ENCODE measurements at regions not wholly inside any gene's neighbourhood (a gene's known extent, or its start where the extent isn't known, plus 50 kb on each side); places are given as distances from the start of the nearest gene placed in this dataset.
"Not testable (repeated sequence)": the region's sequence is repeated elsewhere in the genome, so short reads cannot be mapped to it uniquely, and the experiment has no call there.

DNA sequence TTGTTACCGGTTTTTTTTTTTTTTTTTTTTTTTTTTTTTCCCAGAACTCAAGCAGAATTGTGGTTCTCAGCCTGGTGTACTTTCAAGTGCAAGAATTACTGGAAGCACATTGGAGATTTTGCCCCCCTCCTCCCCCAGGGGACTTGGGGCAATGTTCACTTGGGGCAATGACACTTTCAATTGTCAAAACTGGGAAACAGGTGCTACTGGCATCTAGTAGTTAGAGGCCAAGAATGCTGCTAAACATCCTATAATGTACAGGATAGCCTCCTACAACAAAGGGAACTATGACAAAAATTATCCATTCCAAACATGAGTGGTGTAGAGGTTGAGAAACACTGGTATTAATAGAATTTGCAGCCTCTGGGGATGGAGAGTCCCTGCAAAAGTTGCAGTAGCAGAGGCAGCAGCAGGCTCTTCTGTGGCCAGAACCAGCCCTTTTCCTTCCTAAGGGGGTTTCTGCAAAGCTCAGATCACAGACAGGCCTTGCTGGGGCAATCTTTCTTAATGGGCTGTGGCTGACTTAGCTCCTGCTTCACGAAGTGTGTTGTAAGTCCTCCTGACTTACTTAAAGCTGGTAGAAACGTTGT is 144.3 kb upstream of the MRPS22 start:
- no peak for DNase-seq (ENCODE audit: low spot score)

DNA sequence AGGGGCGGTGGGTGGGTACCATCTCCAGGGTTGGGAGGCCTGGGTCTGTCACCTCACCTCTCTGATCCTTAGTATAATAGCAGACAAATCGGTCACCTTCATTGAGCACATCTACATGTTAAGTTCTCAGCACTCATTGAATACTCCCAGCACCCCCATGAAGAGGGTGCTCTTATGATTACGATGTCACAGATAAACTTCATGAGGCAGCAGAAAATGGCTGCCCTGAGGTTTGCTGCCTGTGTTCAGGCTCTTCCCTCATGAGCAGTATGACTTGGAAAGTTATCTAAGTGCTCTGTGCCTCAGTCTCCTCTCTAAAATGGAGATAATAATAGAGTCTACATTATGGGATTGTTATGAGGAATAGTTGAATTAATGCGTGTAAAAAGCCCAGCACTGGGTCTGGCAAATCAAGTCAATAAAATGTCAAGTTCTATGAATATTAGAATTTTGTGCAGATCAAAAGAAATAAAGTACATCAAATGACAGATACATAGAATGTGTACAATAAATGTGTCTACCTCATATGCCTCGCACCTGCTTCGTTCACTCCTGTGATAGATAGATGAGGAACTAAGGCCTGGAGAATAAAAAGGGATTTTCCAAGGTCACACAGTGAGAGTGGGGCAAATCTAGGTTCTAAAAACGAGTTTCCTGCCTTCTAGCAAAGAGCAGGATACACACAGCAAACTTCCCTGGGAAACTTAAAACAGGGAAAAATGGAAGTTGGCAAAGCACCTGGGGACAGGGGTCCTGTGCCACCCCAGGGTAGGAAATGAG is 142.2 kb upstream of the MRPS22 start:
- DNase-seq (ENCODE audit: low spot score) = no peak

GRCh38 chr3:139202226-139202958 is 141.4 kb upstream of the MRPS22 start:
- DNase-seq (ENCODE audit: low spot score) = peak; percentile 18

DNA sequence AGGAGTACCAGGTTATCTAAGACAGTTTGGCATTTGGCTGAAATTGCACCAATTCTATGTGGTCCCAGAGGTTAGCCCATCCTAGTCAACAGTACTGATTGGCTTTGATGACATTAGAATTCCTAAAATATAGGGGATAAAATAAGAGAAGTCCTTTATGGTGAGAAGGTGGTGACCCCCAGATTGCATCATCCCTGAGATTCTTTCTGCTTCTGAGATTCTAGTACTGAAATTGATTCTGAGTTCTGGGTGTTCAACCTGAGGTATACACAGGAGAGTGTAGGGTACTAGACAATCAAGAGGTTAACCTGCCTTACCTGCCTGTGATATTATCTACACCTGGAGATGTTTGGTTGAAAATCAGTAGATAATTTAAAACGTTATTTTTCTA is 140.9 kb upstream of the MRPS22 start:
- DNase-seq (ENCODE audit: low spot score) = no peak

DNA sequence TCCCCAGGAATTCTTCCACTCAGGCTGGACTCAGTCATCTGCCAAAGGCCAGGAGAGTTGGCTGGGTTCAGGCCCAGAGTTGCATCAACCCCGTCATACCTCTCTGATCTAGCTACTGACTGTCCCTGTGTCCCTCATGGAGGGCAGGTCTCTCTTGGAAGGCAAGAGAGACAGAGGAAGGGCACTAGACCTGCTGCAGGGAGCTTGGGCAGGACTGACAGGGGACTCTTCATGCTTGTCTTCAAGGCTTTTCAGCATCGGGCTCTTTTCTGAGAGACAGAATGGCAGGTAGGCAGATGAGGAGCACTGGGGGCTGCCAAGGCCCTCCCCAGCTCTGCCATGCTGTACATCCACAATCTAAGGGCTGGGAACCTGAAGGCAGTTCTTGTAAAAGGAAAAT is 140.1 kb upstream of the MRPS22 start:
- no peak for DNase-seq (ENCODE audit: low spot score)

DNA sequence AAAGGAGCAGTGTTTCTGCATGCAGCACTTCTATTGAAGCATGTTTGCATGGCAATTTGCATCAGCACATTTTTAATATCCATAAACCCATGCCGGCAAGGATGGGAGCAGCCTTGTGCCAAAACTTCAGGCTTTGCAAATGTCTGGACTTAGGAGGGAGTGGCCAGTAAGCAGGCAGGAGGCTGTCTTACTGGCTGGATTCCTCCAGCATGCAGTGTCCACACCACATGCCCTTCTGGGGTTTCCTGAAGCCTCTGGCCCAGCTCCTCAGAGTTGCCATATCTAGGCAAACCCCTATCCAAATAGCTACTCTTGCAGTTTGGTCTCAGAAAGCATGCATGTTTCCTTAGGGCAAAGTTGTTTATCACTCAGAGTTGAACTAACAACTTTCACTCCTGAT is 139.1 kb upstream of the MRPS22 start:
- DNase-seq (ENCODE audit: low spot score) = no peak

DNA sequence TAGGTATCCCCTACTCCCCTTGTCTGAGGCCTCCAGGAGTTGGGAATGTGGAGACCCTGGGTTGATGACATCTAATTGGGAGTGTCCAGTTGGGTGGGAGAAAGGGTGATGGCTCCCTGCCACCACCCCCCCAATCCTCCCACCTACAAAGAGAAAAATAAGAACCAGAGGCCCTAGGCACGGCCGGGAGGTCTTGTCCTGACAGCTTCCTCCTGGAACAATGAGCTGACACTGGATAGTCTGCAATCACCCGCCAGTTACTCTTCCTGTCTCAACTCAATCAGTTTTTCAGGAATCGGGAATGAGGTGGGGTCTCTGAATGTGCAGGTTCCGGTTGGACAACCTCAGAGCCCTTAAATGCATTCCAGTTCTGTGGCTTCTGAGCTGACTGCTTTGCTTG is 129.9 kb upstream of the MRPS22 start:
- DNase-seq (ENCODE audit: low spot score) = no peak

GRCh38 chr3:139216958-139217357 is 126.9 kb upstream of the MRPS22 start:
- no peak for DNase-seq (ENCODE audit: low spot score)

DNA sequence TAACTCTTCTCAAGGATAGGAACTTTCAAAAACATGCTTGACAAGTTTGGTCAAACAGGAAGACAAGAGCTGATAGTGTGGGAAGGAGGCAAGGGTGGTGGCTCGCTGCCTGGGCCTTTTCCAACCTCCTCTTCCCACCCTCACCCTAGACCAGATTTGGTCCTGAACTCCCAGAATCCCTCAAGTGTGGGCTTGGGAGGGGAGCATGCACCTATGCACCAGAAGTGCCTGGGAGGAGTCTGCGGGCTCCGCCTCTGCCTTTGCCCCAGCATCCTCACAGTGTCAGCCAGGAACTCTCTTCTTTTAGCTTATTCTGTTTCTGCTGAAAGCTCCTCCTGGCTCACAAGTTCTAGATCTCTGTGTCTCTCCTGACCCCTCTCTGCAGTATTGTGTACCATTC is 126.2 kb upstream of the MRPS22 start:
- no peak for DNase-seq (ENCODE audit: low spot score)

- no peak for DNase-seq (ENCODE audit: low spot score)
Measured at GRCh38 chr3:139218046-139218445, 125.8 kb upstream of the MRPS22 start.

DNA sequence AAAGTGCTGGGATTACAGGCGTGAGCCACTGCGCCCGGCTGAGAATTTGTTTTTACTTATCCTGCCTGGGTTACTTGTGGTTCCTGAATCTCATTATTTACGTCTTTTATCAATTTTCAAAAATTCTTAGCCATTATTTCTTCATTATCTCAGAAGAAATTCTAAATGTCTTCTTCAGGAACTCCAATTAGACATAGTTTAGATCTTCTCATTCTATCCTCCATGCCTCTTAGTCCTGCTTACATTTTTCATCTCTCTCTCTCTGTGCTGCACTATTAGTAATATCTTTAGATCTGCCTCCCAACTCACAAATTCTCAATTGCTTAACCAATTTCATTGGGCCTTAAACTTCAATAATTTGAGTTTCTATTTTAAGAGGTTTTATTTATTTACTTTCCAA is 124.4 kb upstream of the MRPS22 start:
- no peak for DNase-seq (ENCODE audit: low spot score)

DNA sequence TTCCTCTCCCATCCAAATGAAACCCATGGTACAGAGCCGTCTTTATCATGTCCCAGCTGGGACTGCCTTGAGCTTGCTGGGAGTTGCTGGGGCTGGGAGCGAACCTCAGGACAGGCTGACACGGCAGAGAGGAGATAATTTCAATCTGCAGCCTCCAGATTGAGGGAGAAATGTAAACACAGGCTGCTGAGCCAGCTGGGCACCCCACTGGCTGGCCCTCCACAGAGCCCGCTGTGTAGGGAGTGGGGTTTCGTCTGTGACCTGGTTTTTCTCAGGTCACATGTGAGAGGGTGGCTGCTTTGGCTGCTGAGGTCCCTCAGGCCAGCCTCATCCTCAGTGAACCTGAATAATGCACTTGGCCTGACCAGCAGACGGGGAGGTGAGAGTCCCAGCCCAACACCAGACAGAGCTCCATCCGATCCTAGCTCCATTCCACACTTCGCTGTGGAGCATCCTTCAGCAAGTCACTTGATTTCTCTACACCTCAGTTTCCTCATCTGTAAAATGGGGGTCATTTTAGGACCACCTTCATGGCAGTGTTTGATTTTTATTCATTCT is 121.6 kb upstream of the MRPS22 start:
- no peak for DNase-seq (ENCODE audit: low spot score)

DNA sequence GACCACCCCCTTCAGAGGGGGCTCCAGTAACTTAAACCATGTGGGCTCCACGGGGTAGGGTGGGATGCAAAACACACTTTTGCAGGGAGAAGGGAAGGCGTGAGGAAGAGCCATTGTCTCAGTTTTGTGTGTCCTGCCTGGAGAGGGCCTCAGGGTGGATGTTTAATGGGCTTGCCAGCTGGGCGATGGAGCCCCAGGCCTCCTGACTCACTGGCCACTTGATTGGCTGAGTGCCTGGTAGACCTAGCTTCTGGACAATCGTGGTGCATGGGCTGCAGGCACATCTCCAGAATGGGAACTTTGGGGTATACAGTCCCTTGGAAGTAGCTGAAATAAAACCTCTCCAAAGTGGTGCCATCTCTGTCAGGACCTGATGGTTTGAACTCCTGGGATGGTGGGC is 118.3 kb upstream of the MRPS22 start:
- DNase-seq (ENCODE audit: low spot score) = no peak

- no peak for DNase-seq (ENCODE audit: low spot score)
Measured at GRCh38 chr3:139226731-139227130, 117.1 kb upstream of the MRPS22 start.

DNA sequence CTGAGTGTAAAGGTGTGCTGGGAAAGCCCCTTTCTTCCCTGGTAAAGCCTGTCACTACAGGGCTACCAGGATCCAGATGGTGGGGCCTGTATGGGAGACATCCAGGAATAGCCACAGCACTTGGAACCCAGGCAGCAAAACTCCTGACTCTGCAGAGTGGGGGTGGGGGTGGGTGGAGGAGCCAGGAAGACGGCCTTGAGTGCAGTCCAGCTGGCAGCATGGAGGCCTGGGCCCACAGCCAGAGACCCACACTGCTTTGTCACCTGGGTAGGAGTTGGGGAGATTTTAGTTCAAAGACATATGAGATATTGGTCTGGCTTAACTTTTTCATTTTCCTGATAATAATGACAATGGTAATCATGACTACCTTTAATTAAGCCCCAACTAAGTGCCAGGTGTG is 116.7 kb upstream of the MRPS22 start:
- DNase-seq (ENCODE audit: low spot score) = peak; percentile 74

- DNase-seq (ENCODE audit: low spot score) = peak; percentile 20
Measured at GRCh38 chr3:139227827-139228226, 116.0 kb upstream of the MRPS22 start.

DNA sequence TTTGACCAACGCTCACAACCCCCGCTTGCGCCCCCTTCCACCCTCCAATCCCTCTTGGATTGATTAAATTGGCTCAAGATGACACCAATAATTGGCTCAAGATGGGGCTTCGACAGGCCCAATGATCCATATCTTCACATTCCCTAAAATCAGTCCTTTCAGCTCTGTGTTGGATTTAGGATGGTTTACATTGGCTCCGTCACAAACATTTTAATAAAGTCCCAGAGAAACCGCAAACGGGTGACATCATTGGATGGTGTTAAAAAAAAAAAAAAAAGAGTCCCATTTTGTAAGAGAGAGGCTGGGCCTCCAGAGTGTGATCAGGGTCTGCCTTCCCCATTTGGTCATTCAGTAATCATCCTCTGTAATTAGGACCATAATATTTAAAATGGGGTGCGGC is 113.4 kb upstream of the MRPS22 start:
- DNase-seq (ENCODE audit: low spot score) = no peak

- no peak for DNase-seq (ENCODE audit: low spot score)
Measured at GRCh38 chr3:139231555-139232281, 112.1 kb upstream of the MRPS22 start.

GRCh38 chr3:139232341-139232740 is 111.5 kb upstream of the MRPS22 start:
- DNase-seq (ENCODE audit: low spot score) = not testable (repeated sequence)

GRCh38 chr3:139234491-139234890 is 109.3 kb upstream of the MRPS22 start:
- DNase-seq (ENCODE audit: low spot score) = no peak

DNA sequence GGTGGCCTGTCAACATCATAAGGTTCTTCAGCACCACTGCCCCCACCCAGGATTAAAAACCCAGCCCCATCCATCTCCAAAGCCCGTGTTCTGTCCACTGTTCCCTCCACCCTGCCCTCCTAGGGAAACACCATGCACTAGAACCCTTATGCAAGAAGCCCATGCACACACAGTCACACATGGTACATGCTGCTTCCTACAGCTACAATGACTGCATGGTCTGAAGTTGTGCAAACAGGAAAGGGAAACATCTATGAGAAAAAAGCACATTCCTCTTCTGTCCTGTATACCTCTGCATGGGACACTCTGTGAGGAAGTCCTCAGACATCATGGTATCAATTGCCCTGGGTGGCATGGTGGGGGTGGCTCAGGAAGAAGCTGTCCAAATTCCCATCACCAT is 108.6 kb upstream of the MRPS22 start:
- DNase-seq (ENCODE audit: low spot score) = no peak

- no peak for DNase-seq (ENCODE audit: low spot score)
Measured at GRCh38 chr3:139236336-139236735, 107.5 kb upstream of the MRPS22 start.
